DMS53 (cell line): ENCODE measurements at regions not wholly inside any gene's neighbourhood (a gene's known extent, or its start where the extent isn't known, plus 50 kb on each side); places are given as distances from the start of the nearest gene placed in this dataset.
A peak's percentile ranks its signal among the peaks of the same experiment; 100 is the strongest.

ENCODE experiments used
- DNase-seq: peaks from one replicate; lab custom pipeline; 2025; lab: John Stamatoyannopoulos, UW

- DNase-seq: peak; percentile 99
Measured at GRCh38 chr4:23333946-23334878, 555.6 kb downstream of the PPARGC1A start.

- DNase-seq: peak; percentile 94
Measured at GRCh38 chr4:23333556-23333945, 556.3 kb downstream of the PPARGC1A start.

GRCh38 chr4:23332313-23332712 lies 557.5 kb downstream of the PPARGC1A start:
- DNase-seq: no peak

GRCh38 chr4:23327120-23327519 lies 562.7 kb downstream of the PPARGC1A start:
- DNase-seq: peak; percentile 43

GRCh38 chr4:23324021-23324690 lies 565.7 kb downstream of the PPARGC1A start:
- DNase-seq: peak; percentile 18

- no peak for DNase-seq
Measured at GRCh38 chr4:23323436-23323835, 566.4 kb downstream of the PPARGC1A start.

- DNase-seq: no peak
Measured at GRCh38 chr4:23322732-23323131, 567.1 kb downstream of the PPARGC1A start.

- DNase-seq: no peak
Measured at GRCh38 chr4:23320931-23321587, 568.8 kb downstream of the PPARGC1A start.

GRCh38 chr4:23312686-23313085 lies 577.2 kb downstream of the PPARGC1A start:
- no peak for DNase-seq

- no peak for DNase-seq
Measured at GRCh38 chr4:23311983-23312382, 577.9 kb downstream of the PPARGC1A start.

- peak; percentile 50 for DNase-seq
Measured at GRCh38 chr4:23305026-23305425, 584.8 kb downstream of the PPARGC1A start.

- no peak for DNase-seq
Measured at GRCh38 chr4:23298371-23298770, 591.5 kb downstream of the PPARGC1A start.

GRCh38 chr4:23297327-23297726 lies 592.5 kb downstream of the PPARGC1A start:
- DNase-seq: no peak

GRCh38 chr4:23291139-23291538 lies 598.4 kb downstream of the GBA3 start:
- DNase-seq: peak; percentile 48

GRCh38 chr4:23290656-23291055 lies 597.9 kb downstream of the GBA3 start:
- peak; percentile 90 for DNase-seq

- no peak for DNase-seq
Measured at GRCh38 chr4:23279377-23279986, 586.7 kb downstream of the GBA3 start.

GRCh38 chr4:23278845-23279244 lies 586.1 kb downstream of the GBA3 start:
- DNase-seq: no peak

GRCh38 chr4:23276076-23276475 lies 583.3 kb downstream of the GBA3 start:
- no peak for DNase-seq

- no peak for DNase-seq
Measured at GRCh38 chr4:23269566-23269965, 576.8 kb downstream of the GBA3 start.

GRCh38 chr4:23268072-23268771 lies 575.5 kb downstream of the GBA3 start:
- peak; percentile 9 for DNase-seq

- DNase-seq: no peak
Measured at GRCh38 chr4:23266401-23266800, 573.7 kb downstream of the GBA3 start.

GRCh38 chr4:23260511-23260910 lies 567.8 kb downstream of the GBA3 start:
- peak; percentile 77 for DNase-seq
